CD4-positive, CD25-positive, alpha-beta regulatory T cell (primary cell): ENCODE measurements at regions not wholly inside any gene's neighbourhood (a gene's known extent, or its start where the extent isn't known, plus 50 kb on each side); places are given as distances from the start of the nearest gene placed in this dataset.

Experiments
- ATAC-seq, 2 donors: fragments of 150-1000 bp; cut with Tn5 transposase; one replicate each; pipeline ENCODE4 v1.10.0; 2021; ENCODE audit warnings: low read depth in 2 of 2, moderate number of reproducible peaks in 2 of 2, moderate library complexity in 1 of 2
- DNase-seq, 3 donors: peaks; one replicate each; pipeline versions ENCODE4 v3.0.0 to v3.0.0-alpha.2; 2012 to 2022; ENCODE audit warnings: mixed read lengths in 1 of 3
- H3K27ac ChIP-seq: one replicate; pipeline ENCODE4 v1.7.0; 2013; ENCODE audit warnings: mild to moderate bottlenecking, low read length; ENCODE audit not compliant: insufficient read depth, poor library complexity, severe bottlenecking
- H3K27me3 ChIP-seq: one replicate; pipeline ENCODE4 v1.7.0; 2013; ENCODE audit warnings: low read length; ENCODE audit not compliant: control insufficient read depth, insufficient read depth
- H3K36me3 ChIP-seq: one replicate; pipeline ENCODE4 v1.7.0; 2013; ENCODE audit warnings: mild to moderate bottlenecking, low read length, moderate library complexity; ENCODE audit not compliant: control insufficient read depth, insufficient read depth
- H3K4me1 ChIP-seq: 2 replicates; pipeline ENCODE4 v1.7.0; 2013; ENCODE audit warnings: mild to moderate bottlenecking, low read length; ENCODE audit not compliant: insufficient read depth, control insufficient read depth, poor library complexity, severe bottlenecking
- H3K4me3 ChIP-seq: one replicate; pipeline ENCODE4 v1.7.0; 2013; ENCODE audit warnings: low read depth, mild to moderate bottlenecking, low read length, moderate library complexity
- H3K9me3 ChIP-seq, 2 experiments: 1 replicate in 1 of 2; 2 replicates in 1 of 2; pipeline ENCODE4 v1.7.0; 2013; ENCODE audit warnings: low read length in 2 of 2, mild to moderate bottlenecking in 1 of 2, moderate library complexity in 1 of 2; ENCODE audit not compliant: control insufficient read depth in 2 of 2
- H3K27ac Mint-ChIP-seq, 3 donors: one replicate each; pipeline ENCODE4 v1.8.0; 2020 to 2022; ENCODE audit warnings: mild to moderate bottlenecking in 3 of 3, mixed read lengths in 3 of 3, moderate library complexity in 2 of 3
- H3K27me3 Mint-ChIP-seq: one replicate; pipeline ENCODE4 v1.8.0; 2022; ENCODE audit warnings: mild to moderate bottlenecking, mixed read lengths
- H3K36me3 Mint-ChIP-seq: one replicate; pipeline ENCODE4 v1.8.0; 2020; ENCODE audit warnings: mixed read lengths
- H3K4me1 Mint-ChIP-seq, 4 donors: one replicate each; pipeline ENCODE4 v1.8.0; 2020 to 2022; ENCODE audit warnings: mixed read lengths in 4 of 4, mild to moderate bottlenecking in 1 of 4
- H3K4me3 Mint-ChIP-seq, 4 donors: one replicate each; pipeline ENCODE4 v1.8.0; 2020 to 2022; ENCODE audit warnings: mild to moderate bottlenecking in 4 of 4, mixed read lengths in 4 of 4, moderate library complexity in 3 of 4
- H3K9me3 Mint-ChIP-seq, 7 donors: one replicate each; pipeline ENCODE4 v1.8.0; 2020 to 2022; ENCODE audit warnings: mixed read lengths in 7 of 7, mild to moderate bottlenecking in 3 of 7, moderate library complexity in 2 of 7

GRCh38 chr5:39579750-39580149, 155.0 kb upstream of the DAB2 start:
- Mint-ChIP-seq H3K36me3 (no peaks in the 10 kb centered on the region), H3K4me3 (no peak overlapping the region), H3K27ac (no peak overlapping the region), H3K27me3 (peaks cover 14% of the 10 kb centered on the region), H3K9me3 (no peaks in the 10 kb centered on the region), H3K4me1 (peaks cover 0 to 7% (median 6%) of the 10 kb centered on the region in 4 donors)
- Histone ChIP-seq H3K27ac (no peak overlapping the region), H3K27me3 (peaks cover 3% of the 10 kb centered on the region), H3K4me1 (no peaks in the 10 kb centered on the region), H3K9me3 (no peaks in the 10 kb centered on the region), H3K36me3 (no peaks in the 10 kb centered on the region), H3K4me3 (no peak overlapping the region)
- no peak for DNase-seq
- no peak for ATAC-seq

- Mint-ChIP-seq H3K4me3 (no peak overlapping the region), H3K36me3 (no peaks in the 10 kb centered on the region), H3K9me3 (no peaks in the 10 kb centered on the region), H3K27me3 (peaks cover 15% of the 10 kb centered on the region), H3K27ac (no peak overlapping the region), H3K4me1 (peaks cover 0 to 7% (median 6%) of the 10 kb centered on the region in 4 donors)
- peak in 2 of 3 donors; percentile 28 to 32 for DNase-seq
- H3K4me1 ChIP-seq, result no peaks in the 10 kb centered on the region
- no peaks in the 10 kb centered on the region for H3K9me3 ChIP-seq
- H3K27ac ChIP-seq, result no peak overlapping the region
- ATAC-seq, result no peak
- no peak overlapping the region for H3K4me3 ChIP-seq
- no peaks in the 10 kb centered on the region for H3K36me3 ChIP-seq
- peaks cover 3% of the 10 kb centered on the region for H3K27me3 ChIP-seq
Measured at GRCh38 chr5:39578887-39579497, 154.2 kb upstream of the DAB2 start.

GRCh38 chr5:39577529-39577928, 152.7 kb upstream of the DAB2 start:
- H3K27me3 ChIP-seq, result peaks cover 3% of the 10 kb centered on the region
- H3K27me3 Mint-ChIP-seq, result peaks cover 15% of the 10 kb centered on the region
- no peak overlapping the region for H3K27ac ChIP-seq
- no peak overlapping the region for H3K4me3 Mint-ChIP-seq
- H3K4me1 ChIP-seq, result no peaks in the 10 kb centered on the region
- no peak overlapping the region for H3K4me3 ChIP-seq
- no peak overlapping the region for H3K27ac Mint-ChIP-seq
- no peaks in the 10 kb centered on the region for H3K9me3 Mint-ChIP-seq
- peaks cover 0 to 7% (median 6%) of the 10 kb centered on the region in 4 donors for H3K4me1 Mint-ChIP-seq
- no peaks in the 10 kb centered on the region for H3K36me3 Mint-ChIP-seq
- no peaks in the 10 kb centered on the region for H3K36me3 ChIP-seq
- no peaks in the 10 kb centered on the region for H3K9me3 ChIP-seq
- no peak for ATAC-seq
- DNase-seq, result no peak

GRCh38 chr5:39570403-39571027, 145.7 kb upstream of the DAB2 start:
- Mint-ChIP-seq H3K27ac (no peak overlapping the region), H3K4me1 (peaks cover 0 to 5% (median 0%) of the 10 kb centered on the region in 4 donors), H3K27me3 (peaks cover 24% of the 10 kb centered on the region), H3K4me3 (no peak overlapping the region), H3K9me3 (no peaks in the 10 kb centered on the region), H3K36me3 (no peaks in the 10 kb centered on the region)
- DNase-seq (peak in 2 of 3 donors; percentile 16 to 36), ATAC-seq (peak in 1 of 2 donors; percentile 39)
- no peaks in the 10 kb centered on the region for H3K9me3 ChIP-seq
- H3K4me1 ChIP-seq, result no peaks in the 10 kb centered on the region
- H3K27ac ChIP-seq, result no peak overlapping the region
- H3K27me3 ChIP-seq, result peaks cover 5% of the 10 kb centered on the region
- no peak overlapping the region for H3K4me3 ChIP-seq
- H3K36me3 ChIP-seq, result no peaks in the 10 kb centered on the region

GRCh38 chr5:39569857-39570256, 145.1 kb upstream of the DAB2 start:
- H3K4me3 Mint-ChIP-seq, result no peak overlapping the region
- ATAC-seq, result no peak

GRCh38 chr5:39566891-39567290, 142.1 kb upstream of the DAB2 start:
- Mint-ChIP-seq H3K27me3 (peaks cover 25% of the 10 kb centered on the region), H3K36me3 (no peaks in the 10 kb centered on the region), H3K27ac (no peak overlapping the region), H3K9me3 (no peaks in the 10 kb centered on the region), H3K4me1 (peaks cover 0 to 5% (median 0%) of the 10 kb centered on the region in 4 donors), H3K4me3 (no peak overlapping the region)
- H3K27ac ChIP-seq, result no peak overlapping the region
- no peaks in the 10 kb centered on the region for H3K9me3 ChIP-seq
- no peaks in the 10 kb centered on the region for H3K36me3 ChIP-seq
- ATAC-seq (no peak), DNase-seq (no peak)
- peaks cover 14% of the 10 kb centered on the region for H3K27me3 ChIP-seq
- no peak overlapping the region for H3K4me3 ChIP-seq
- H3K4me1 ChIP-seq, result no peaks in the 10 kb centered on the region

More at GRCh38 chr5:39569857-39570256, 145.1 kb upstream of the DAB2 start:
- no peaks in the 10 kb centered on the region for H3K36me3 Mint-ChIP-seq
- Histone ChIP-seq H3K4me3 (no peak overlapping the region), H3K9me3 (no peaks in the 10 kb centered on the region), H3K27ac (no peak overlapping the region), H3K27me3 (peaks cover 9% of the 10 kb centered on the region), H3K36me3 (no peaks in the 10 kb centered on the region), H3K4me1 (no peaks in the 10 kb centered on the region)
- no peak for DNase-seq
- no peaks in the 10 kb centered on the region for H3K9me3 Mint-ChIP-seq
- H3K4me1 Mint-ChIP-seq, result peaks cover 0 to 5% (median 0%) of the 10 kb centered on the region in 4 donors
- H3K27me3 Mint-ChIP-seq, result peaks cover 27% of the 10 kb centered on the region
- H3K27ac Mint-ChIP-seq, result no peak overlapping the region

- no peak for DNase-seq
- Histone ChIP-seq H3K27me3 (peaks cover 18% of the 10 kb centered on the region), H3K4me3 (no peak overlapping the region), H3K9me3 (no peaks in the 10 kb centered on the region), H3K4me1 (no peaks in the 10 kb centered on the region), H3K36me3 (no peaks in the 10 kb centered on the region), H3K27ac (no peak overlapping the region)
- Mint-ChIP-seq H3K27ac (no peak overlapping the region), H3K9me3 (no peaks in the 10 kb centered on the region), H3K27me3 (peaks cover 33% of the 10 kb centered on the region), H3K4me1 (peaks cover 0 to 5% (median 0%) of the 10 kb centered on the region in 4 donors), H3K4me3 (no peak overlapping the region), H3K36me3 (no peaks in the 10 kb centered on the region)
- ATAC-seq, result no peak
Measured at GRCh38 chr5:39566029-39566428, 141.2 kb upstream of the DAB2 start.

GRCh38 chr5:39561421-39561820, 136.6 kb upstream of the DAB2 start:
- H3K4me3 Mint-ChIP-seq, result no peak overlapping the region
- ATAC-seq, result no peak
- no peaks in the 10 kb centered on the region for H3K4me1 Mint-ChIP-seq
- no peaks in the 10 kb centered on the region for H3K4me1 ChIP-seq
- H3K27me3 ChIP-seq, result peaks cover 17% of the 10 kb centered on the region
- H3K27ac Mint-ChIP-seq, result no peak overlapping the region
- H3K36me3 Mint-ChIP-seq, result no peaks in the 10 kb centered on the region
- H3K36me3 ChIP-seq, result no peaks in the 10 kb centered on the region
- H3K9me3 ChIP-seq, result no peaks in the 10 kb centered on the region
- no peak overlapping the region for H3K27ac ChIP-seq
- no peak overlapping the region for H3K4me3 ChIP-seq
- H3K27me3 Mint-ChIP-seq, result peaks cover 21% of the 10 kb centered on the region
- H3K9me3 Mint-ChIP-seq, result no peaks in the 10 kb centered on the region
- DNase-seq, result no peak
